GM19397 (cell line): ENCODE measurements at regions not wholly inside any gene's neighbourhood (a gene's known extent, or its start where the extent isn't known, plus 50 kb on each side); places are given as distances from the start of the nearest gene placed in this dataset.

ENCODE experiments used
- ATAC-seq: cut with Tn5 transposase; IDR thresholded peaks from one replicate; pipeline ENCODE4 v1.9.1; 2021; ENCODE audit warnings: mild to moderate bottlenecking, moderate library complexity; ENCODE audit not compliant: unreplicated experiment

DNA sequence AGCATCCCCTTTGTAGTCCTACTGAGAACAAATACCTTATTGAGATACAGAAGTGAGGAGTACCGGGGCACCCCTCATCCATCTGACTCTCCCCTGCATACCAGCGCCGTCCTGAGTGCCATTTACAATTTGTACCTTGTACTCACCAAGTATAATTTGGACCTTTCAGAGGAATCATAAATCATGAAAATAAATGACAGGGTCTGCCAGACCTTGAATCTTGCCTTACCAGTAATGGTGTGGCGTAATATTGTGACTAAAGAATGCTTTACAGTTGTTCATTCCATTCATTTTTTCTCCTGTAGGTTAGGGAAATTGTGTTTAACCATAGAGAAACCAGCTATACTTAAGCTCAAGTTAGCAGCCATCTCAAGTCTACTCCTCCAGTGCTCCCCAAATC is 243.7 kb upstream of the RGS6 start:
- no peak for ATAC-seq

- no peak for ATAC-seq
These were observed 241.8 kb upstream of the RGS6 start for GRCh38 chr14:71690478-71690877.

DNA sequence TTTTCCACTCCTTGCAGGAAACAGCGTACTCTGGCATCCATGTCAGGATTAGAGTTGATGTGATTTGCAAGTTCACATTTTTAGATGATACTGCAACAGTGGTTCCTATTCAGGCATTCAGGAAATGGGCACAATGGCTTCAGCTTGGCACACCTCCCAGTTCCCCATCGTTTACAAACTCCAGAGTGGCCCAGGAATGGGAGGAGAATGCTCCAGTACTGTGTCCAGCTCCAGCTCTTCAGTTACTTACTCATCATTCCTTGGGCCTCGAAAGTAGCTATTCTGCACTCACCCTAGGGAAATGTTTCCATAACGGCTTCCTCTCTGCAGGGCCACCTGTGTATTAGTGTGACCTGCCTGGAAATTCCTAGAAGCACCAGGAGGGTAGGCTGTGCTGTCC is 239.7 kb upstream of the RGS6 start:
- no peak for ATAC-seq

DNA sequence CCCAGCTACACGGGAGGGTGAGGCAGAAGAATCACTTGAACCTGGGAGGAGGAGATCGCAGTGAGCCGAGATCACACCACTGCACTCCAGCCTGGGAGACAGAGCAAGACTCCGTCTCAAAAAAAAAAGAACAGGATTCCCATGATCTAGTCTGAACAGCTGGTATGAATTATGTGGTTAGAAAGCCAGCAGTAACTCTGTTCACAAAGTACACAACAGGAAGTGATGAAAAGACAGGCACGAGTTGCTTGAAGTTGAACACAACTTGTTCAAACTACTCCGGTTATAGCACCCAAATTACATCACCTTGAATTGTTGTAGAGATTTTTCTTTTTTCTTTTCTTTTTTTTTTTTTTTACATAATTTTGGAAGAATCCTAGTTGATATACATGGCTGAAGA is 238.8 kb upstream of the RGS6 start:
- no peak for ATAC-seq

DNA sequence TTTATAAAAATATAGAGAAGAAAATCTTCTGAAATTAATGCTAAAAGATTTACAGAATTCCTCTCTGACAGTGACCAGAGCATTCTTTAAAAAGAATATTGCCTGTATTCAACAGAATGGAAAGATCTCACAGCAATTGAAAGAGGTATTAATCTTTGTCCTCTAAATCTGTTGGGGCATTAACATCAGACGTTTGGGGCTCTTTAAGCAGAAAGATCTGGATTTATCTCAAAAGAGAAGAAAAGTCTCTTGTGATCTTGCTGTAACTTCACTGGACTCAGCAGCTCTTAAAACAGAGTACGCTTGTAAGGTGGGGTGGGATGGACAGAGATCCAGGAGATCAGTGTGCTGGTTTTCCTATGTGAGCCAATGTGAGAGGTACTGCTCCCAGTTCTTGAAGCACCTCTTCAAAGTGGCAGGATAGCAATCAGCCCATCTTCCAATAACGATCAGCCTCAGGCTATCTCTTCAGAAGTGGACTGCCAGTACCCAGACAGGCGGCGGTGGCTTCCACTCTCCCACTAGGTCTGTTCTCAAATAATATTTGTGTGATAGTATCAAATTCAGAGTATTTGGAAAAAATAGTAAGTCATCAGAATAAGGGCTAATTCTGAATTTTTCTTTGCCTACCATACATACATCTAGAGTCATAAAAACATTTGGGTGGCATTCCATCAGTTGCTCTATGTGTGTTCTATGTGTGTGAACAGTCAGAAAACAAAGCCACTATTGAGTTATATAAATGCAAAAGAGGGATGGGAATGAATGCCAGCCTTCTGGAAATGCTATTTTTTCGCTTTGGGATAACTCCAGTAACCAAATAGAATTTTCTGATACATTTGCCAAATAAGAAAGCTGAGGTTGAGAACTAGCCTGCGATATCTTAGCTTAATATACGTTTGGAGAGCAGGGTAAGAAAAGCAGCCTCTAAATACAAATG is 237.4 kb upstream of the RGS6 start:
- ATAC-seq, result no peak

GRCh38 chr14:71695611-71696350 is 236.4 kb upstream of the RGS6 start:
- no peak for ATAC-seq

GRCh38 chr14:71698027-71698426 is 234.2 kb upstream of the RGS6 start:
- no peak for ATAC-seq

- ATAC-seq, result no peak
These were observed 233.6 kb upstream of the RGS6 start for GRCh38 chr14:71698673-71699072.

- ATAC-seq, result no peak
These were observed 230.2 kb upstream of the RGS6 start for GRCh38 chr14:71701990-71702389.

DNA sequence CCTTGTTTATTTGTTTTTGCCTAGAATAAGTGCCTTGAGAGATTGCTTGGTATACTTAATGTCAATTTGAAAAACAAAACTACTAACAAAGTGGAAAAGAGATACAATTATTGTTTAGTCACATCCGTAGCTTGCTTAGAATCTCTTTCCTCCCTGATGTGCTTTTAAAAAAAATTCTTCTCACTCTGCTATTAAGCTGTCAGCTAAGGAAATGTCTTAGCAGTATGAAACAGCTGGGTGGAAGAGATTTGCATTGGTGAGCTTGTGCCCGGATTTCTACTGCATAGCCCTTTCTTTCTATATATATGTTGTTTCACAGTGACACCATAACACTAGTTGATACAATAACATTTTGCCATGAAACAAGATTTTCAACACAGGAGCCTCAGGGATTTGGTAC is 229.4 kb upstream of the RGS6 start:
- no peak for ATAC-seq

DNA sequence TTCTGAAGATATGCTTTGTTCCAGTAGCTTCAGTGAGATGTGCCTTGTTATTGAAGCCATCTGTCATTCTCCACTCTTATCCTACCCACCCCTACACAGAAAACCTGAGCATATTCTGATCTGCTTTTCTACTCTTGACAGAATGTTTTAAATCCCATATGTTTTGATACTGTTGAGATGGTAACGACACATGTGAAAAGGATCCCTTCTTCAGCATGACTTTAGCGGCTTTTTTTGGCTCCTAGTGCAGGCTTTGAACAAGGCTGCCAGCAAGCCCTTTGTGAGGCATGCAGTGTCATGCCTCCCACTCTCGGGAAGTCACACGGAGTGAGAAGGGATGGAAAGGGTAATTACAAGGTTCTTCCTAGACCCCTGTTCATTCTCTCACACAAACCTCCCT is 228.8 kb upstream of the RGS6 start:
- no peak for ATAC-seq

DNA sequence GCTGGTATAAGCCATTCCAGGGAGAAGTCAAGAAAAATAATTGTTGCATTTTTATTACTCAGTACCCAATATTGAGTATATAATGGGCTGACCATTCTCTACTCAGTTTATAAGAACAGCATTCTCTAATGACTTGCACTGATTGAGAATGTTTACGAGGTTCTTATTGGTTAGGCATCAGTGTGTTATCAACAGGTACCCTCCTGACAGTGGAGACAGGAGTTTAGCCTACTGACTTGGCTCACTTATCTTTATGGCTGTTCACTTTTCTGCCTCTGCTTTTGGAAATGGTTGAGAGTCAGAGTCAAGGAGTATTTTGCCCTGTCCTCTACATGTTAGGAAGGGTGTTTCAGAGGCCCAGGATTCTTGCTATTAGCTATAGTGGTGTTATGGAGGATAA is 228.0 kb upstream of the RGS6 start:
- ATAC-seq, result no peak

DNA sequence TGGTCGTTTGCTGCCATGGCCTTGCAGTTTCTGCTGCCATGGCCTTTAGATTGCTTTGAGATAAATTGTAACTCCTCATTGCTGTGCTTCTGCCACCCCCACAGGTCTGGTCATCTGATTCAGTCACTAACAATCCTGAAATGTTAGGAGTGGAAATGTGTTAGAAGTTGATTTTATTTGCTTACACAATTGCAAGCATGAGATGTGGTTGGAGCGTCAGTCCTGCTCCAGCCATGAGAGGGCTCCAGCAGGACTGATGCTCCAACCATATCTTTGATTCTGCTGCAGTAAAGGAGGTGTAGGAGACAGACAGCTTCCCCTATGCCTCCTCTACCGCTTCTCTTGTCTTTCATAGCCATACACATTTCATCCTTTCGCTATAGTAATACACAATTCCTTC is 226.8 kb upstream of the RGS6 start:
- ATAC-seq, result no peak

DNA sequence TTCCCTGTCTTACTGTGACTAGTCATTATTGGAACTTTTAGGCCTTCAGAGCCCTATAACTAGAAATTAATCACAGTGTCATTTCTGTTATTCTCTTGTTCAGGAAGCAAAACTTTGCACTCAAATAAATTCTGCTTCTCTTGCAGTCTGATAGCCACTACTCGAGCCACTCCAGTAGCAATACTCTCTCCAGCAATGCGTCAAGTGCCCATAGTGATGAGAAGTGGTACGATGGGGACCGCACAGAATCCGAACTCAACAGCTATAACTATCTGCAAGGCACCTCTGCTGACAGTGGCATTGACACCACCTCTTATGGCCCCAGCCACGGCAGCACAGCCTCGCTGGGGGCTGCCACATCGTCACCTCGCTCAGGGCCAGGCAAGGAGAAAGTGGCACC is 223.2 kb upstream of the RGS6 start:
- ATAC-seq, result no peak

DNA sequence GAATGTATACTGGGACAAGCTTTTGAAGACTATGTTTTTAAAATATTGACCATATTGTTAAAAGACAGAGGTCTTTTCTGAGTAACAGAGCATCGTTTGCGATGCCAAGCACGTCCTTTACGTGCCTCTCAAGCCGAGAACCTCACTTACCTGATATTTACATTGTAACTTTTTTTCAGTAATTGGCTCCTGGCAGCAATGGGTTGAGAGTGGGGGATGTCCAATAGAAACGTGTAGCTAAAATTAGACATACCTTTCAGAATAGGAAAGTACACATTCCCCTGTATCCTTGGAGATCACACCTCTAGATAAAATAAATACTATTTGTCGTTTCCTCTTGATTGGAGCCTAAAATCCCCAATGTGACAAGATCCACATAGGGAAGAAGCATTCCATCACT is 222.2 kb upstream of the RGS6 start:
- ATAC-seq, result no peak

- ATAC-seq, result no peak
These were observed 221.1 kb upstream of the RGS6 start for GRCh38 chr14:71711125-71711524.

DNA sequence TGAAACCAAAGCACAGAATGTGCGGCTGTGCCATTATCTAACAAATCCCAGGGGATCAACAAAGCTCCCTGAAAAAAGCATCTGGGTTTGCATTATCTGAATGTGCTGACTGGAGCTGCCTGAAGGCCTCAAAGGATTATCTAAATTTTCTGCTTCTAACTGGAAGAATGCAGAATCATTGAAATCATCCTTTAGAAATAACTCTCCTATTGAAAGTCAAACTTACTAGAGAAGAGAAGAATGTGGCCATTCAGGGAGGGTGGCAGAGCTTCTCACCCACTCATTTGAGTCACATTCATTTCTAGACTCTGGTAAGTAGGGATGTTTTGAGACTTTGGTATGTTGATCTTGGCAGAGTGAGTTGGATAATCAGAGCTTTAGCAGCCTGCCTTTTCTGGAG is 220.6 kb upstream of the RGS6 start:
- no peak for ATAC-seq

GRCh38 chr14:71712478-71712877 is 219.8 kb upstream of the RGS6 start:
- no peak for ATAC-seq

DNA sequence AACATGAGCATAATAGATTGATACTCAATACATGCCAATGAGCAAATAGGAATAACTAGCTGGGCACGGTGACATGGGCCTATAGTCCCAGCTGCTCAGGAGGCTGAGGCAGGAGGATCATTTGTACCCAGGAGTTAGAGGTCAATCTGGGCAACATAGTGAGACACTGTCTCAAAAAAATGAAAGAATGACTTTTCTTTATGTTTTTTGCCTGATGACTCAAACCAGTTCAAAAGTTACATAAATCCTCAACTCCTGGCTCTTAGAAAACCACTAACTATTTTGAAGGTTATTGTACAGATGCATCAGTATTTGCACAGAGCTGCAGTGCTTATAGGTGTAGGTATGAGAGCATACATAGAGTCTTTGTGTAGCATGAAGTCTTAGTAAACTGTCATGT is 219.2 kb upstream of the RGS6 start:
- ATAC-seq, result no peak

DNA sequence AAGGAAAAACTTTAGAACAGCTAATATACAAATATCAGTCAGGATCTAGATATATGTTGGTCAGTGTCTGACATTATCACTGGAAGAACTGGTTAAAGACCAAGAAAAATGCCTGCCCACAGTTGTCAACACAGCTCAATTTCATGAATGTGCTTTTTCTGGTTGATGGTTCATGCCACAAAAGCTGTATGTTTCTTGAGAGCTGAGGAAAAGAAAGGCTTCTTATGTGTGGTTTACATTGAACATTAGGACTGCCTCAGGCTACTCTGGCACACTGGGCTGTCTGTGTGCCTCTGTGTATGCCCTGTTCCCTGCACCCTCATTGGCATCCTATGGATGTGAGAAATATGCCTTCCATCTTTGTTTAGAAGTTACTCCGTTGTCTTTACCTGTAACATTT is 218.8 kb upstream of the RGS6 start:
- ATAC-seq, result no peak

- no peak for ATAC-seq
These were observed 218.0 kb upstream of the RGS6 start for GRCh38 chr14:71714225-71714624.

DNA sequence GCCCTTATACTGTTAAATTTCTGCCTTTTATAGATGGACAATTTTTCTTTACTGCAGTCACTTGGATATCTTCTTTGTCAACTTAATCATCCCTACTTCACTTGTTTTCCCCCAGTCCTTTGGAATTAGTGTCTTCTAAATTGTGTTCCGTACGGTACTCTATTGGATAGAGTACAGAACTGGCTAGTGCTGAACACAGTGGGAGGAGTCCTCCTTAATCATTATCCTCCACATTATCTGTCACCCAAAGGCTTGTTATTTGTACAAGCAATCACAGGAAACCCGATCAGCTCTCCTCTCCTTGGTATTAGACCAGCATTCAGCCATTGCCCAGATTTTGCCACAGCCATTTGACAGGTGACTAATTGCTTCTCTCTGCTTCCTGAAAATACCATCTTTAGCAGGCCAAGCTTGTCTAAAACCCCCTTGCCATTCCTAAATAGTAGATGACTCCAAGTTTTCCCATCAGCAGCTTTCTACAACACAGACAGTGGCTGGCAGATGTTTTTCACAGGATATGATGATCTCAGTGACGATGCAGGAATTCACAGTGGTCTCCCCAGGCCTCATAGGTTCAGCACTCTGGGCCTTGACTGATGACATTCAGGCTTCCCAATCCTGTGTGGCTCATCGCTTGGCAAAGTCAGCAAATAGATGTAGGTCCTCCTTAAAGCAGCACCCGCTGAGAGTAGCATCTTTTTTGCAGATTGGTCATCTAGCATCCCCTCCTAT is 216.0 kb upstream of the RGS6 start:
- no peak for ATAC-seq
